ENCODE measurements at regions not wholly inside any gene's neighbourhood (a gene's known extent, or its start where the extent isn't known, plus 50 kb on each side); places are given as distances from the start of the nearest gene placed in this dataset.

DNA sequence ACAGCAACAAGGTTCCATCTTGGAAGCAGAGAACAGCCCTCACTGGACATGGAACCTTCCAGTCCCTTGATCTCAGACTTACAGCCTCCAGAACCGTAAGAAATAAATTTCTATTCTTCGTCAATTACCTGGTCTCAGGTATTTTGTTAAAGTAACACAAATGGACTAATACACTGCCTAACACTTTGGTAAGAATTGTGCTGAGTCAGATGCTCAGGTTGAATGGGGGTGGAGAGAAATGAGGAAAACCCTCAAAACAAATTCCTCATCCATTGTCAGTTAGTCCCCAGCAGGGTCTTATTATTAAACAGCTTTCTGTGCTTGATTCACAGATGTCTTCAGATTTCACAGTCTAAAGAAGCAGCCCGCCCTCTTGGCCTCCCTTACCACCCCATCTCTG lies 306.2 kb upstream of the SLCO3A1 start (continued):
- TF ChIP-seq, protein P1, sequence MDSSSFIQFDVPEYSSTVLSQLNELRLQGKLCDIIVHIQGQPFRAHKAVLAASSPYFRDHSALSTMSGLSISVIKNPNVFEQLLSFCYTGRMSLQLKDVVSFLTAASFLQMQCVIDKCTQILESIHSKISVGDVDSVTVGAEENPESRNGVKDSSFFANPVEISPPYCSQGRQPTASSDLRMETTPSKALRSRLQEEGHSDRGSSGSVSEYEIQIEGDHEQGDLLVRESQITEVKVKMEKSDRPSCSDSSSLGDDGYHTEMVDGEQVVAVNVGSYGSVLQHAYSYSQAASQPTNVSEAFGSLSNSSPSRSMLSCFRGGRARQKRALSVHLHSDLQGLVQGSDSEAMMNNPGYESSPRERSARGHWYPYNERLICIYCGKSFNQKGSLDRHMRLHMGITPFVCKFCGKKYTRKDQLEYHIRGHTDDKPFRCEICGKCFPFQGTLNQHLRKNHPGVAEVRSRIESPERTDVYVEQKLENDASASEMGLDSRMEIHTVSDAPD (CRISPR knock-in tag; IDR thresholded peaks at IDR 0.05): no peak
- TF ChIP-seq NR2C2 (CRISPR knock-in tag; IDR thresholded peaks at IDR 0.05): no peak
- no peak for TF ChIP-seq NR2C2 (tag; IDR thresholded peaks at IDR 0.05)
- TF ChIP-seq ZNF217 (CRISPR knock-in tag; IDR thresholded peaks at IDR 0.05): no peak
- TF ChIP-seq ZNF408 (CRISPR knock-in tag; IDR thresholded peaks at IDR 0.05; ENCODE audit: low read depth): no peak
- TF ChIP-seq TCF3 (CRISPR knock-in tag; IDR thresholded peaks at IDR 0.05): no peak
- no peak for TF ChIP-seq ZNF184 (CRISPR knock-in tag; IDR thresholded peaks at IDR 0.05)
- TF ChIP-seq CBFA2T2 (conservative IDR thresholded peaks at IDR 0.05): no peak
- TF ChIP-seq BRD4 (IDR thresholded peaks at IDR 0.05): no peak
- TF ChIP-seq, protein P2, sequence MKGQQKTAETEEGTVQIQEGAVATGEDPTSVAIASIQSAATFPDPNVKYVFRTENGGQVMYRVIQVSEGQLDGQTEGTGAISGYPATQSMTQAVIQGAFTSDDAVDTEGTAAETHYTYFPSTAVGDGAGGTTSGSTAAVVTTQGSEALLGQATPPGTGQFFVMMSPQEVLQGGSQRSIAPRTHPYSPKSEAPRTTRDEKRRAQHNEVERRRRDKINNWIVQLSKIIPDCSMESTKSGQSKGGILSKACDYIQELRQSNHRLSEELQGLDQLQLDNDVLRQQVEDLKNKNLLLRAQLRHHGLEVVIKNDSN (CRISPR knock-in tag; IDR thresholded peaks at IDR 0.05): no peak
- TF ChIP-seq SP1 (CRISPR knock-in tag; IDR thresholded peaks at IDR 0.05): no peak
- no peak for TF ChIP-seq NCOA6 (IDR thresholded peaks at IDR 0.05)
- peak; percentile 29; the same call in 1 of the 2 replicates for TF ChIP-seq NFE2 (IDR thresholded peaks at IDR 0.05; ENCODE audit: low read depth)
- TF ChIP-seq HMGN3 (IDR thresholded peaks at IDR 0.05; ENCODE audit: borderline replicate concordance, extremely low read depth, insufficient read length, low read depth, low read length): no peak
- TF ChIP-seq ZNF764 (CRISPR knock-in tag; IDR thresholded peaks at IDR 0.05; ENCODE audit: low read depth): no peak
- TF ChIP-seq, protein P3, sequence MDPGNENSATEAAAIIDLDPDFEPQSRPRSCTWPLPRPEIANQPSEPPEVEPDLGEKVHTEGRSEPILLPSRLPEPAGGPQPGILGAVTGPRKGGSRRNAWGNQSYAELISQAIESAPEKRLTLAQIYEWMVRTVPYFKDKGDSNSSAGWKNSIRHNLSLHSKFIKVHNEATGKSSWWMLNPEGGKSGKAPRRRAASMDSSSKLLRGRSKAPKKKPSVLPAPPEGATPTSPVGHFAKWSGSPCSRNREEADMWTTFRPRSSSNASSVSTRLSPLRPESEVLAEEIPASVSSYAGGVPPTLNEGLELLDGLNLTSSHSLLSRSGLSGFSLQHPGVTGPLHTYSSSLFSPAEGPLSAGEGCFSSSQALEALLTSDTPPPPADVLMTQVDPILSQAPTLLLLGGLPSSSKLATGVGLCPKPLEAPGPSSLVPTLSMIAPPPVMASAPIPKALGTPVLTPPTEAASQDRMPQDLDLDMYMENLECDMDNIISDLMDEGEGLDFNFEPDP (CRISPR knock-in tag; IDR thresholded peaks at IDR 0.05): no peak
- TF ChIP-seq STAT5B (CRISPR knock-in tag; IDR thresholded peaks at IDR 0.05): no peak
- TF ChIP-seq ZNF316 (IDR thresholded peaks at IDR 0.05): peak; percentile 89
- no peak for TF ChIP-seq ZKSCAN8 (CRISPR knock-in tag; IDR thresholded peaks at IDR 0.05)
- TF ChIP-seq, protein P4, sequence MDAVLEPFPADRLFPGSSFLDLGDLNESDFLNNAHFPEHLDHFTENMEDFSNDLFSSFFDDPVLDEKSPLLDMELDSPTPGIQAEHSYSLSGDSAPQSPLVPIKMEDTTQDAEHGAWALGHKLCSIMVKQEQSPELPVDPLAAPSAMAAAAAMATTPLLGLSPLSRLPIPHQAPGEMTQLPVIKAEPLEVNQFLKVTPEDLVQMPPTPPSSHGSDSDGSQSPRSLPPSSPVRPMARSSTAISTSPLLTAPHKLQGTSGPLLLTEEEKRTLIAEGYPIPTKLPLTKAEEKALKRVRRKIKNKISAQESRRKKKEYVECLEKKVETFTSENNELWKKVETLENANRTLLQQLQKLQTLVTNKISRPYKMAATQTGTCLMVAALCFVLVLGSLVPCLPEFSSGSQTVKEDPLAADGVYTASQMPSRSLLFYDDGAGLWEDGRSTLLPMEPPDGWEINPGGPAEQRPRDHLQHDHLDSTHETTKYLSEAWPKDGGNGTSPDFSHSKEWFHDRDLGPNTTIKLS (IDR thresholded peaks at IDR 0.05; ENCODE audit: borderline replicate concordance, low read depth): no peak
